CD4-positive, alpha-beta T cell treated with Interleukin-10 for 1 hour (primary cell): ENCODE measurements at regions not wholly inside any gene's neighbourhood (a gene's known extent, or its start where the extent isn't known, plus 50 kb on each side); places are given as distances from the start of the nearest gene placed in this dataset.
A peak's percentile ranks its signal among the peaks of the same experiment; 100 is the strongest.
"Not testable (repeated sequence)": the region's sequence is repeated elsewhere in the genome, so short reads cannot be mapped to it uniquely, and the experiment has no call there.

ENCODE experiments used
- DNase-seq: peaks from one replicate; pipeline ENCODE4 v3.0.0-alpha.2; 2020

- not testable (repeated sequence) for DNase-seq
Observed at GRCh38 chrX:134045372-134045771, 60.0 kb upstream of the GPC3 start.

DNA sequence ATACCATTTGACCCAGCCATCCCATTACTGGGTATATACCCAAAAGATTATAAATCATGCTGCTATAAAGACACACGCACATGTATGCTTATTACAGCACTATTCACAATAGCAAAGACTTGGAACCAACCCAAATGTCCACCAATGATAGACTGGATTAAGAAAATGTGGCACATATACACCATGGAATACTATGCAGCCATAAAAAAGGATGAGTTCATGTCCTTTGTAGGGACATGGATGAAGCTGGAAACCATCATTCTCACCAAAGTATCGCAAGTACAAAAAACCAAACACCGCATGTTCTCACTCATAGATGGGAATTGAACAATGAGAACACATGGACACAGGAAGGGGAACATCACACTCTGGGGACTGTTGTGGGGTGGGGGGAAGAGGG is 81.7 kb upstream of the GPC3 start:
- not testable (repeated sequence) for DNase-seq

DNA sequence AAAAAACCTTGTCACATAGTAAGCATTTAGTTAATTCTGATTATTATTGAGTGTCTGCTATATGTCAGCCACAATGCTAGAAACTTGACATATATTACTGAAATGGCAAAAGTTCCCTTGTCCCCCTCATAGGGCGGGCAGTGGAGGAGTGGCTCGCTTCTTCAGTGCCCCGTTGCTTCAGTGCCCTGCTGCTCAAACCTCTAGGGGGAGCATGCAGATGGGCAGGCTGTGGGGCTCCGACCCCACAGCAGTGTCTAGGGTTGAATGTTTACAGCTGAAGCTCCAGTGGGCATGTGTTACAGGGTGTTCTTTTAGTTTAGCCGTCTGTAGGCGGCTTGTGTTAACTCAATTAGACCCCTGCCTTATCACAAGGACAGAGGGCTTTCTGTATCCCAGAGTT is 86.5 kb upstream of the GPC3 start:
- not testable (repeated sequence) for DNase-seq

DNA sequence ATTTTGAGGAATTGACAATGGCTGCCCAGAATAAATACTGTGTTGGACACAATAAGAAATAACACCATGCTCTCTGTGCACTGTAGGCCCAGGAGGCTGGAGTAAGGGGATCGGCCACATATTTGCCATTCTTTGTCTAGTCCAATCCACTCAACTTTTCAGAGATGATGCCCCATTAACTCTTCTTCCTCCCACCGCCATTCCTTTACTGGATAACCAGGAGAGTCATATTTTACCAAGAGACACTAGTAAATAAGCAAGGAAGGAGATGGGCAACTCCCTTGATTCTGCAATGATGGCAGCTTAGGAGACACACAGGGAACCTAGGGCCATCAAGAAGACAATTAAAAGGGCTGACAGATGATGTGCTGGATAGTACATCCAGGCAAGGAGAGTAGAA is 87.9 kb upstream of the GPC3 start:
- no peak for DNase-seq

DNA sequence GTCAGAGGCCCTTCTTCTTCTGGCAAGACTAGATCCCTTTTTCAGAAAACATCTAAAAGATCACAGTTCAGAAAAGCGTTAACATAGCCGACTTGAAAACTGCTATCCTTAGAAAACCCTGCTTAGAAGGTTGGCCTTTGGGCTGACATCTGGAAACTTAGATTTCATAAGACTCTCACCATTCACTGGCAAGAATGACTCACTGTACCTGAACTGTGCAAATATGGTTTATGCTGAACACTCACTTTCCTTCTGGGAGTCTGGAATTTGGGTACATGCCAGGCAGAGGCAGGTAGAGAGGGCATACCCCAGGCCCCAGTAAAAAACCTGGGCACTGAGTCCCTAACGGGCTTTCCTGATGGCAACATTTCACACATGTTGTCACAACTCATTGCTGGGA is 88.8 kb upstream of the GPC3 start:
- no peak for DNase-seq

DNA sequence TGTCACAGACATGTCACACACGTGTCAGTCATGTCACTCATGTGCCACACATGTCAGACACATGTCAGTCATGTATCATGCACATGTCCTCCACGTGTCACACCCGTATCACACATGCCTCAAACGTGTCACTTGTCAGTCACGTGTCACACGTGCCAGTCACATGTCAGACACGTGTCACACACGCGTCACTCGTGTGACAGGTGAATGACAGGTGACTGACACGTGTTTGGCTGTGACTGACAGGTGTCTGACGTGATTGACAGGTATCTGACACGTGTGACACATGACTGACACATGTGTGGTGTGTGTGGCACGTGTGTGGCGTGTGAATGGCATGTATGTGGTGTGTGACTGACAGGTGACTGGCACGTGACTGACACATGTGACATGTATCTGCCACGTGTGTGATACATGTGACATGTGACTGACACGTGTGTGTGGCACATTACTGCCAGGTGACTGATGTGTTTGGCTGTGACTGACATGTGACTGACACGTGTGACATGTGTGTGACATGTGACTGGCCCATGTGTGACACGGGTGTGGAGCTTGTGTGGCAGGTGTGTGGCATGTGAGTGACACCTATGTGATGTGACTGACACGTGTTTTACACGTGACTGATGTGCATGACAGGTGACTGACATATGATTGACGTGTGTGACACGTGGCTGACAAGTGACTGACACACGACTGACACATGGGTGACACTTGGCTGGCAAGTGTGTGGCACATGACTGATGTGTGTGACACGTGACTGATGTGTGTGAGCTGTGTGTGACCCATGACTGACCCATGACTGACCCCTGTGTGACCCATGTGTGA is 90.7 kb upstream of the GPC3 start:
- DNase-seq = no peak

GRCh38 chrX:134095366-134095765 is 110.0 kb upstream of the GPC3 start:
- DNase-seq = no peak

DNA sequence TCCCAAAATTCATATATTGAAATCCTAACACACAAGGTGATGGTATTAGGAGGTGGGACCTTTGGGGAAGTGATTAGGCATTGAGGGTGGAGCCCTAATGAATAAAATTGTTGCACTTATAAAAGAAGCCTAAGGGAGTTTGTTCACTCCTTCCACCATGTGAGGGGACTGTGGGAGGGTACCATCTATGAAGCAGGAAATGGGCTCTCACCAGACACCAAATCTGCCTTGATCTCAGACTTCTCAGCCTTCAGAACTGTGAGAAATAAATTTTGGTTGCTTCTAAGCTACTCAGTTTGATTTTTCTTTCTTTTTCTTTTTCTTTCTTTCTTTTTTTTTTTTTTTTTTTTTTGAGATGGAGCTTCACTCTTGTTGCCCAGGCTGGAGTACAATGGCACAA is 116.2 kb upstream of the GPC3 start:
- DNase-seq = no peak

DNA sequence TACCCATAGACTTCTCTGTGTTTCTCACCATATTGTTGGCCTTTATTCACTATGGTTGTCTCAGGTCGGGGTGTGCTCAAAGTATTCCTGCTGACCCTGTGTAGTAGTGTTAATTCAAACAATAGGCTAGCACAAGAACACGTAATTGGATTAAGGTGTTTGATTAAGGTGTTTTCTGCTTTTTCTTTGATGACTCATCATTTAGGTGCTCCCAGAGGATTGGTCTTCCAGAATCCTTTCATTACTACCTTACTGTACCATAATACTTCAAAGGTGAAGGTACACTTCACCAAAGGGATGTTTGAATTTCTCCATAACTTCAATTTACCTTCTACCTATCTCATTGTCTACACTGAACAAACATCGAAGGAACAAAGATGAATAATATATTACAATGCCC is 121.7 kb upstream of the CCDC160 start:
- DNase-seq = no peak

DNA sequence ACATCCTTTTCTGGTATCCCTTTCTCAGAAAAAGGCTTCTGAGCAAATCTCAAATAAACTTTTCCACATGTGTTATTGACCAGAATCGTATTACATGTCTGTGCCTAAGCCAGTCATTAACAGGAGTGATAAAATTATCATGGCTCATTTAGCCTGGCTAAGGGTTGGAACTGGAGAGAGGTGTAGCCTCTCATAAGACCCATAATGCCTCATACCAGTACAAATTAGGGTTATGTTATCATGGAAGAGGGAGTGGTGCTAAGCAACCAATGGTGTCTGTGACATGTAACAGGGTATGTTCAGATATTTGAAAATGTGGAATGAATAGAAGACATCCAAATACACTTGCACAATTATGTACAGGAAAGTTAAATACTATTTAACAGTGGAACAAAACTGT is 99.6 kb upstream of the CCDC160 start:
- no peak for DNase-seq

DNA sequence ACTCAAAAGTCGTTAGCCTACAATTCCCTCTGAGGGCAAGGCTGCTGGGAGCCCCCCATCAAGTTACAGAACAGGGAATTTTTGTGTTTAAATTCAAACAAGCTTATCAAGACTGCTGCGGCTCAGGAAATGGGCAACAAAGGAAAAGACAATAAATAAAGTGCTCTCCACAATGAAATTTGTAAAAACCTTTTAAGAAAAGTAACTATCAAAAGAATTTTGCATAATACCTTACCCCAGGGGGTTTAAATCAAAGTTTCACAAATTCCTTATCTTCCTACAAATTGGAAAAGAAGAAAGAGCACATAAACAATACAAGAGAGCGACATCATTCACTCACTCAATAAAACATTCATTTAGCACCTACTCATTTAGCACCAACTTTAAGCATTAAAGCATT is 97.9 kb upstream of the CCDC160 start:
- DNase-seq = no peak

DNA sequence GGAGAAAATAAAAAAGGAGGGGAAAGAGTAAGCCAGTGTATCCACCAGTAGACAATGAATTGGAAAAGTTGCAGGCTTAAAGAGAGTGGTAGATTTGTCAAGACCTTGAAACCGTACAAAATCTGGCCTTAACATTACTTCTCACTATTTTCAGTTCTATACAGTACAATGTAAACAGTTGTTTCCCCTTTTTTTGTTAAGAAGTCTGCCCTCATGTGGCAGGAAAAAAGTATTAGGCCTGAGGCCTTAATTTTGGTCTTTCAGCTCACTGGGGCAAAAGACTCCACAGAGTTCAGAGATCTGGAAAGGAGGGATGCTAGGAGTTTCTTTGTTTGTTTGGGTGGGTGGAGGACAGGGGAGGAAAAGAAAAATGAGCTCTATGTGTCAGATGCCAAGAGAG is 92.8 kb upstream of the CCDC160 start:
- DNase-seq = peak; percentile 18

DNA sequence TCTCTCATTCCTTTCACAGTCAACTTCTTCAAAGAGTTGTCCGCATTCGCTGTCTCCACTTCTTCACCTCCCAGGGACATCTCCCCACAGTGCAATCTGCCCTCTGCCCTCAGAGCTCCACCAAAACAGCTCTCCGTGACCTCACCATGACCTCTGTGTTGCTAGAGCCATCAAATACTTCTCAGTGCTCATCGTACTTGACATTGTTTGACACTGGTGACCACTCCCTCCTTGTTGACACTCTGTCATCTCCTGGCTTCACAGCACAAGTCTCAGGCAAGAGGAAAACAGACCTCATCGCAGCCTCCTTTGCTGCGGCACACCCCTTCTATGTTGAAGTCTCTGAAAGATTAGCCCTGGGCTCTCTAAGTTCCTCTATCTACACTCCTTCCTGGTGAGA is 90.5 kb upstream of the CCDC160 start:
- DNase-seq = no peak

- DNase-seq = no peak
Observed at GRCh38 chrX:134148172-134148692, 88.8 kb upstream of the CCDC160 start.

DNA sequence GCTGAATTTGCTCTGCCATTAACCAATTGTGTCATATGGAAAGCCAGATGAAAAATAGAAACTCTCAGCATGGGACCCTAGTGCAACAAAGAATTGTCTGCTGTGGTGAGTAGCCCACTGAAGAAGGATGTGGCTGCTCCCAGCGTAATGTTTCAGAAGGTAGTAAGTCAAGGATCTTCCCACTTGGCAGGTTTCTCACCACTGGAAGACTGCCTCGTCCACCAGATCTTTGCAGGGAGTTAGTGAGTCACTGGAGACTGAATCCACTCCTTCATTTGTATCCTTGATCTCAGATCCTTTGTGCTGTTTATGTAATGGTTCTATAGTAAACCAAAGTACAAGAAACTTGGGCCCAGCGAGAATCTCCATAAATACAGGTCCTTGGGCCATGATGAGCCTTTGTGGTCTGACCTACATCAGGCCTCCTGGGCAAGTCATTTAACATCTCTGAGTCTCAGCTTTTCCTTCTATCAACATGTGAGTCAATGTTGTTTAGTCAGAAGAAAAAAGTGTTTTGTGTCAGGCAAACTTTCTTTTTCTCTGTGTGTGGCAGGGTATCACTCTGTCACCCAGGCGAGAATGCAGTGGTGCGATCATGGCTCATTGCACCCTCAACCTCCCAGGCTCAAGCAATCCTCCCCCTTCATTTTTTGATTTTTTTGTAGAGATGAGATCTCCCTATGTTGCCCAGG is 78.0 kb upstream of the CCDC160 start:
- no peak for DNase-seq

DNA sequence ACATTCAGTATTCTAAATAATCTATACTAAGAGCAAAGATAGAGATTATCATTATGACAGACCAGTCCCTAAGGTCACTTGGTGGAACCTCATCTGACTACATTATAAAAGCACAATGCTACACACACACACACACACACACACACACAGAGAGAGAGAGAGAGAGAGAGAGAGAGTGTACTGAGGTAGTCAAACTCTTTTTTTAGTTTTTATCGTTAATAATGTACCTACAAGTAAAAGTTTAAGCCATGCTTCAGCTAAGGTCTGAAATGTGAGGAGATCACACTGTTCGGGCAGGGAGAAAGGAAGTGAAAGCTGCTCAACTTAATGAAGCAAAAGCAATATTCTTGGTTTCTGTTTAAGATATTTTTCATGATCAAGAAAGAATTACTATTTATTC is 75.8 kb upstream of the CCDC160 start:
- DNase-seq = no peak

- no peak for DNase-seq
Observed at GRCh38 chrX:134162032-134162431, 75.0 kb upstream of the CCDC160 start.

GRCh38 chrX:134163836-134164235 is 73.1 kb upstream of the CCDC160 start:
- no peak for DNase-seq

GRCh38 chrX:134167591-134168203 is 69.3 kb upstream of the CCDC160 start:
- DNase-seq = no peak

GRCh38 chrX:134171661-134172587 is 65.1 kb upstream of the CCDC160 start:
- peak; percentile 25 for DNase-seq

- DNase-seq = peak; percentile 47
Observed at GRCh38 chrX:134172588-134173259, 64.3 kb upstream of the CCDC160 start.
